ENCODE measurements at regions not wholly inside any gene's neighbourhood (a gene's known extent, or its start where the extent isn't known, plus 50 kb on each side); places are given as distances from the start of the nearest gene placed in this dataset.
"Not testable (repeated sequence)": the region's sequence is repeated elsewhere in the genome, so short reads cannot be mapped to it uniquely, and the experiment has no call there.

GRCh38 chr3:187475613-187476012, 107.4 kb downstream of the RTP4 start:
- not testable (repeated sequence) for H3K4me1 ChIP-seq (ENCODE audit: control insufficient read depth, insufficient read depth, low read length); H3K9ac ChIP-seq (ENCODE audit: low read depth, low read length); H3K27me3 ChIP-seq (ENCODE audit: control insufficient read depth, insufficient read depth, low read length); H3K4me3 ChIP-seq (ENCODE audit: low read depth, low read length); H3K36me3 ChIP-seq (ENCODE audit: control insufficient read depth, insufficient read depth, low read length); H3K27ac ChIP-seq (ENCODE audit: low read depth, low read length)
- peaks cover 56% of the 10 kb centered on the region for H3K9me3 ChIP-seq (ENCODE audit: control insufficient read depth, insufficient read depth, low read length)

GRCh38 chr3:187473778-187474406, 105.7 kb downstream of the RTP4 start:
- H3K27ac ChIP-seq (ENCODE audit: low read depth, low read length): no peak overlapping the region
- H3K9me3 ChIP-seq (ENCODE audit: control insufficient read depth, insufficient read depth, low read length): peaks cover 56% of the 10 kb centered on the region
- no peak overlapping the region for H3K9ac ChIP-seq (ENCODE audit: low read depth, low read length)
- H3K4me3 ChIP-seq (ENCODE audit: low read depth, low read length): no peak overlapping the region
- no peaks in the 10 kb centered on the region for H3K36me3 ChIP-seq (ENCODE audit: control insufficient read depth, insufficient read depth, low read length)
- no peaks in the 10 kb centered on the region for H3K27me3 ChIP-seq (ENCODE audit: control insufficient read depth, insufficient read depth, low read length)
- H3K4me1 ChIP-seq (ENCODE audit: control insufficient read depth, insufficient read depth, low read length): no peaks in the 10 kb centered on the region

- not testable (repeated sequence) for H3K27me3 ChIP-seq (ENCODE audit: control insufficient read depth, insufficient read depth, low read length); H3K36me3 ChIP-seq (ENCODE audit: control insufficient read depth, insufficient read depth, low read length); H3K9me3 ChIP-seq (ENCODE audit: control insufficient read depth, insufficient read depth, low read length); H3K4me3 ChIP-seq (ENCODE audit: low read depth, low read length)
- H3K4me1 ChIP-seq (ENCODE audit: control insufficient read depth, insufficient read depth, low read length): peaks cover 18% of the 10 kb centered on the region
- peak overlapping the region; percentile 40; the same call in 1 of the 2 replicates for H3K9ac ChIP-seq (ENCODE audit: low read depth, low read length)
- H3K27ac ChIP-seq (ENCODE audit: low read depth, low read length): peak overlapping the region; percentile 89
Measured at GRCh38 chr3:187466306-187466705, 98.1 kb downstream of the RTP4 start.

- H3K4me1 ChIP-seq (ENCODE audit: control insufficient read depth, insufficient read depth, low read length): peaks cover 18% of the 10 kb centered on the region
- H3K27ac ChIP-seq (ENCODE audit: low read depth, low read length): peak overlapping the region; percentile 89
- no peak overlapping the region for H3K9ac ChIP-seq (ENCODE audit: low read depth, low read length)
- H3K4me3 ChIP-seq (ENCODE audit: low read depth, low read length): no peak overlapping the region
- no peaks in the 10 kb centered on the region for H3K27me3 ChIP-seq (ENCODE audit: control insufficient read depth, insufficient read depth, low read length)
- H3K9me3 ChIP-seq (ENCODE audit: control insufficient read depth, insufficient read depth, low read length): peaks cover 5% of the 10 kb centered on the region; the same call in 1 of the 2 replicates
- H3K36me3 ChIP-seq (ENCODE audit: control insufficient read depth, insufficient read depth, low read length): no peaks in the 10 kb centered on the region
Measured at GRCh38 chr3:187465503-187465902, 97.3 kb downstream of the RTP4 start.

- no peaks in the 10 kb centered on the region for H3K36me3 ChIP-seq (ENCODE audit: control insufficient read depth, insufficient read depth, low read length)
- peaks cover 18% of the 10 kb centered on the region for H3K4me1 ChIP-seq (ENCODE audit: control insufficient read depth, insufficient read depth, low read length)
- H3K9ac ChIP-seq (ENCODE audit: low read depth, low read length): no peak overlapping the region
- no peak overlapping the region for H3K4me3 ChIP-seq (ENCODE audit: low read depth, low read length)
- H3K9me3 ChIP-seq (ENCODE audit: control insufficient read depth, insufficient read depth, low read length): peaks cover 5% of the 10 kb centered on the region; the same call in 1 of the 2 replicates
- H3K27me3 ChIP-seq (ENCODE audit: control insufficient read depth, insufficient read depth, low read length): no peaks in the 10 kb centered on the region
- peak overlapping the region; percentile 89 for H3K27ac ChIP-seq (ENCODE audit: low read depth, low read length)
Measured at GRCh38 chr3:187464682-187465081, 96.5 kb downstream of the RTP4 start.

- Histone ChIP-seq H3K4me3 (ENCODE audit: low read depth, low read length) (no peak overlapping the region), H3K36me3 (ENCODE audit: control insufficient read depth, insufficient read depth, low read length) (no peaks in the 10 kb centered on the region), H3K4me1 (ENCODE audit: control insufficient read depth, insufficient read depth, low read length) (peaks cover 7% of the 10 kb centered on the region; the same call in 1 of the 2 replicates), H3K27me3 (ENCODE audit: control insufficient read depth, insufficient read depth, low read length) (no peaks in the 10 kb centered on the region), H3K9me3 (ENCODE audit: control insufficient read depth, insufficient read depth, low read length) (no peaks in the 10 kb centered on the region), H3K9ac (ENCODE audit: low read depth, low read length) (no peak overlapping the region), H3K27ac (ENCODE audit: low read depth, low read length) (no peak overlapping the region)
Measured at GRCh38 chr3:187458921-187459320, 90.7 kb downstream of the RTP4 start.

GRCh38 chr3:187458383-187458782, 90.2 kb downstream of the RTP4 start:
- Histone ChIP-seq H3K27ac (ENCODE audit: low read depth, low read length) (no peak overlapping the region), H3K9ac (ENCODE audit: low read depth, low read length) (no peak overlapping the region), H3K4me1 (ENCODE audit: control insufficient read depth, insufficient read depth, low read length) (peaks cover 7% of the 10 kb centered on the region; the same call in 1 of the 2 replicates), H3K27me3 (ENCODE audit: control insufficient read depth, insufficient read depth, low read length) (no peaks in the 10 kb centered on the region), H3K36me3 (ENCODE audit: control insufficient read depth, insufficient read depth, low read length) (no peaks in the 10 kb centered on the region), H3K4me3 (ENCODE audit: low read depth, low read length) (no peak overlapping the region), H3K9me3 (ENCODE audit: control insufficient read depth, insufficient read depth, low read length) (no peaks in the 10 kb centered on the region)

- Histone ChIP-seq H3K36me3 (ENCODE audit: control insufficient read depth, insufficient read depth, low read length) (no peaks in the 10 kb centered on the region), H3K27me3 (ENCODE audit: control insufficient read depth, insufficient read depth, low read length) (no peaks in the 10 kb centered on the region), H3K4me1 (ENCODE audit: control insufficient read depth, insufficient read depth, low read length) (peaks cover 7% of the 10 kb centered on the region; the same call in 1 of the 2 replicates), H3K9me3 (ENCODE audit: control insufficient read depth, insufficient read depth, low read length) (peaks cover 9% of the 10 kb centered on the region; the same call in 1 of the 2 replicates), H3K9ac (ENCODE audit: low read depth, low read length) (no peak overlapping the region), H3K27ac (ENCODE audit: low read depth, low read length) (no peak overlapping the region), H3K4me3 (ENCODE audit: low read depth, low read length) (no peak overlapping the region)
Measured at GRCh38 chr3:187456250-187456649, 88.1 kb downstream of the RTP4 start.

GRCh38 chr3:187454085-187454815, 86.1 kb downstream of the RTP4 start:
- Histone ChIP-seq H3K36me3 (ENCODE audit: control insufficient read depth, insufficient read depth, low read length) (no peaks in the 10 kb centered on the region), H3K27me3 (ENCODE audit: control insufficient read depth, insufficient read depth, low read length) (no peaks in the 10 kb centered on the region), H3K9ac (ENCODE audit: low read depth, low read length) (no peak overlapping the region), H3K4me3 (ENCODE audit: low read depth, low read length) (no peak overlapping the region), H3K27ac (ENCODE audit: low read depth, low read length) (no peak overlapping the region), H3K9me3 (ENCODE audit: control insufficient read depth, insufficient read depth, low read length) (peaks cover 9% of the 10 kb centered on the region; the same call in 1 of the 2 replicates), H3K4me1 (ENCODE audit: control insufficient read depth, insufficient read depth, low read length) (peaks cover 18% of the 10 kb centered on the region)

- H3K4me3 ChIP-seq (ENCODE audit: low read depth, low read length): no peak overlapping the region
- no peaks in the 10 kb centered on the region for H3K36me3 ChIP-seq (ENCODE audit: control insufficient read depth, insufficient read depth, low read length)
- peaks cover 9% of the 10 kb centered on the region; the same call in 1 of the 2 replicates for H3K9me3 ChIP-seq (ENCODE audit: control insufficient read depth, insufficient read depth, low read length)
- H3K27ac ChIP-seq (ENCODE audit: low read depth, low read length): no peak overlapping the region
- peaks cover 26% of the 10 kb centered on the region for H3K4me1 ChIP-seq (ENCODE audit: control insufficient read depth, insufficient read depth, low read length)
- no peaks in the 10 kb centered on the region for H3K27me3 ChIP-seq (ENCODE audit: control insufficient read depth, insufficient read depth, low read length)
- no peak overlapping the region for H3K9ac ChIP-seq (ENCODE audit: low read depth, low read length)
Measured at GRCh38 chr3:187450431-187451190, 82.4 kb downstream of the RTP4 start.

- no peaks in the 10 kb centered on the region for H3K27me3 ChIP-seq (ENCODE audit: control insufficient read depth, insufficient read depth, low read length)
- H3K4me3 ChIP-seq (ENCODE audit: low read depth, low read length): no peak overlapping the region
- no peaks in the 10 kb centered on the region for H3K36me3 ChIP-seq (ENCODE audit: control insufficient read depth, insufficient read depth, low read length)
- H3K9me3 ChIP-seq (ENCODE audit: control insufficient read depth, insufficient read depth, low read length): peaks cover 9% of the 10 kb centered on the region; the same call in 1 of the 2 replicates
- H3K27ac ChIP-seq (ENCODE audit: low read depth, low read length): no peak overlapping the region
- H3K9ac ChIP-seq (ENCODE audit: low read depth, low read length): no peak overlapping the region
- H3K4me1 ChIP-seq (ENCODE audit: control insufficient read depth, insufficient read depth, low read length): peaks cover 20% of the 10 kb centered on the region
Measured at GRCh38 chr3:187448674-187449073, 80.5 kb downstream of the RTP4 start.
